Liver (tissue), 2 donors: ENCODE measurements at regions not wholly inside any gene's neighbourhood (a gene's known extent, or its start where the extent isn't known, plus 50 kb on each side); places are given as distances from the start of the nearest gene placed in this dataset.

Source experiments
- CTCF ChIP-seq: fragments of 150-350 bp; IDR thresholded peaks from 2 replicates; pipeline ENCODE4 v1.5.1; 2017; ENCODE audit warnings: improper control_type of control experiment, low read depth, low read length; ENCODE audit not compliant: missing input control
- FOXA1 ChIP-seq: IDR thresholded peaks from 2 replicates; pipeline ENCODE4 v1.6.1; 2016; ENCODE audit warnings: antibody characterized with exemption
- donor health status: healthy.

GRCh38 chr6:14946753-14947152 lies 299.1 kb upstream of the JARID2 start:
- TF ChIP-seq CTCF (no peak), FOXA1 (no peak)
